Renal cortex interstitium (tissue), 11 donors: ENCODE measurements at regions not wholly inside any gene's neighbourhood (a gene's known extent, or its start where the extent isn't known, plus 50 kb on each side); places are given as distances from the start of the nearest gene placed in this dataset.

Experiments used
- DNase-seq, 11 donors: peaks; one replicate each; pipeline ENCODE4 v3.0.0-alpha.2; 2013; ENCODE audit warnings: low read depth in 9 of 11, low spot score in 4 of 11; ENCODE audit errors: extremely low read depth in 1 of 11

DNA sequence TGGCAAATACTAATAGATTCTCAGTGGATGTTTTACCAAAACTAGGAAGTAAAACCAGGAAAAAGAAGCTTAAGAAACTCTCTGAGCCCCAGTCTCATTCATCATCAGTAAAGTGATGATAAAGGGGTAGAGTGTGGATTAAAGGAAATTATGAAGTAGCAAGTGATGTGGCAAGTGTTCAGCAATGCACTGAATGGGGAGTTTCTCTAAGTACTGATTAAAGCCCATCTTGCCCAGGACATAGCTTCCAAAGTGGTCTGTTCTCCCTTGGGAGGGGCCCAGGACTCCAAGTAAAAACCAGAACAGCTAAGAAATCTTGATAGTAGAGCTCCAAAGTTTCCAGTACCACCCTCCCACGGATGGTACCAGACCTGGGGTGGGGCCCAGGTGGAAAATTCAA lies 137.3 kb downstream of the WNT5A start:
- DNase-seq = no peak

DNA sequence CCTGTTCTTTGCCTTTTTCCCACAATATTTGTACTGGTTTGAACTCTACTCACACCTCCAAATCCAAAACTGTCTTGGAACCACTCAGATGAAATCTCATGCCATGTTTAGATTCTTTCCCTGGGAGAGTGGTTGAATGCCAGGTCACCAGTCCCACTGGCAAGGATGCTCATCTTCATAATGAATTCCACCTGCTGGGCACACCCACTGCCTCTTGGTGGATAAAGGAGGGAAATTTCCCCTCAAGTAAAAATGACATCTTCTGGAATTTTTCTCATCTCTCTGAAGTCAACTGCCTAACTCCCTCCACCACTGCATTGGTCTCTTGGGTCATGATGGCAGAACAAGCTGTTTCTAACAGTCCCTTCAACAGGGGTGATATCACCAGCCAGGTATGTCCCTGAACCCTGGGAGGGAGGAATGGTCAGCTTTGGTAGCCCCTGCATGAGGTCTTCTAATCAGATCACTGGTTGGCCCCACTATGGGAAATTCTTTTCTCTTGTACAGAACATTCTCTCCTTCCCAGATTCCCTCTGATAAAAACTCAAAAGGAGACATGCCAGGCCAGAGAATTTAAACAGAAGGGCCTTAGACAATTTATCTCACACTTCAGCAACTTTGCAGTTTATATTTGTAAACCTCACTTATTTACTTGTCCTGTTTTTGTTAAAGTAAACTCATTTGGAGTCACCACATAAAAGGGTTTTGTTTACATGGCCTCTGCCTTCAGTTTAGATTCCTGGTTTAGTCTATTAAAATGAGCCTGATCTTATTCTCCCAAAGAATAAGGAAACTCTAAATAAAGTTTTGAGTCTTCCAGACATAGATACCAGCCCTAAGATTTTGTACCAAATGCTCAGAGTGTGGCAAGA lies 143.4 kb downstream of the WNT5A start:
- DNase-seq = no peak

DNA sequence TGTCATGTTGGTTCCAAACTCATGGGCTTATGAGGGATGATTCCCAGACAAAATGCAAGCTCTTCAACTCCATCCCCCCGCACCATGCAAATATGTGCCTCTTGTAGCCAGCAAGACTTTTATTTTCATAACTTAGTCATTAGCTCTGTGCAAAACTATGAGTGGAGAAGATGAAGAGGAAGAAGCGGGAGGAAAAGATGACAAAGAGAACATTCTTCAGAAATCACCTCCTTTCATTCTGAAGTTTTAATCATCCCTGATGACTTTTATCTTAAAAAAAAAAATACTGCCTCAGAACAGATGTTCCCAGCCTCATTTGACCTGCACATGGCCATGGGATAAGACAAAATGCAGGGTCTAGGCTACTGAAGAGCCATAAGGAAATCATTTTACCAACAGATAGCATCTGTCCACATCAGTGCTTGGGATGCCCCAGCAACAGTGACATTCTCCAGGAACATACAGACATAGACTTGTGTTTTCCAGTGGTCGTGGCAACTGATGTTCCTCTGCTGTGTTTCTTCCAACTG lies 145.5 kb downstream of the WNT5A start:
- DNase-seq = no peak

DNA sequence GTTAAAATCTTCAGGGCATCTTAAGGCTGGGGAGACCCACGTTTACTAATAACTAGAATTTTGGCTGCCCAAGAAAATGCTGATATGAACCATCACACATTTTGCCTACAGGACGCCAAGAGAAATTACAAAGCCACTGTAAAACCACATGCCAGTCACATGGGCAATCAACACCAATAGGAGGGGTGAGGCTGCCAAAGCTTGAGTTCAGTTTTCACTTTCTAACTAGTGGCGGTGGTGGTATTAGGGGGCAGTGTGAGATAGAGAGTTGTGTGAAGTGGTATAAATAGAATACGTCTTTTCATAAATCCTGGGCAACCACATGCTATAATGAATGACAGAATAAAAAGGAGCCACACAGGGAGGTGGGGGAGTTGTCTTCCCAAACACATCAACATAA lies 147.3 kb downstream of the WNT5A start:
- DNase-seq = no peak

DNA sequence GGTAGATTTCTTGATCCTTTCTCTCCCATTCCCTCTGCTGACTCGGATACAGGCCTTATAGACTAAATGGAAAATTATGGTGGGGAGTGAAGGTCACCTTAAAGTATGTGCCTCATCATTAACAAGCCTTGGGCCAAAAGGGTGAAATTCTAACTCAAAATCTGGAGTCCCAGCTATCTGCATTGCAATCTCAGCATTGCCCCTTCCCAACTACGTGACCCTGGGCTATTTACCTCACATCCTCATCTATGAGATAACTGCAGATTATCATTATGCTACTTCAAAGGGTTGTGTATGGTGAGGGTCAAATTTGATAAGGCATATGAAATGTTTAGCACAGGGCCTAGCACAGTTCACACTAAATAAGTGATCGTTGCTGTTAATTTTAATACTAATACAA lies 147.7 kb downstream of the WNT5A start:
- no peak for DNase-seq

DNA sequence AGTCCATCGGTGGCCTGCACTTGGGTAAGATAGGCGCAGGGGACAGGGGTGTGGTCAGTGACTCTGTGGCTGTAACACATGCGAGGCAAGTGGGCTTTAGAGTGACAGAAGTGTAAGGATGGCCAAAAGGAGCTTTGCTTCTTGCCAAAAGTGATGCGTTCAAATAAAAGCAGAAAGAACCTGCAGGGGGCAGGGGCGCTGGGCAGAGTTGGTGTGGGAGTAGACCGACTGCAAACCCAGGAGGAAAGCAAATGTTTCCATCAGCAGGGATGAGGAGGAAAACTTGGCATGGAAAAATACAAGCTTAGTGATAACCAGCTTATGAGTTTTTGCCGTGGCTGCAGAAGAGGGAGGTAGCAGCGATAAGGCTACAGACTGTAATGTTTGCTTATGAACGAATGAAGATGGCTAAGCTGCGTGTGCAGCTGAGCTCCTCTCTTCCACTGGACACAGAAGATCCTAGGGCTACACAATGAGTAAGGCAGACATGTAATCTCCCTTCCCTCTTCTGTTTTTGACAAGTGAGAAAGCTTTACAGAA lies 149.4 kb downstream of the WNT5A start:
- DNase-seq = no peak

DNA sequence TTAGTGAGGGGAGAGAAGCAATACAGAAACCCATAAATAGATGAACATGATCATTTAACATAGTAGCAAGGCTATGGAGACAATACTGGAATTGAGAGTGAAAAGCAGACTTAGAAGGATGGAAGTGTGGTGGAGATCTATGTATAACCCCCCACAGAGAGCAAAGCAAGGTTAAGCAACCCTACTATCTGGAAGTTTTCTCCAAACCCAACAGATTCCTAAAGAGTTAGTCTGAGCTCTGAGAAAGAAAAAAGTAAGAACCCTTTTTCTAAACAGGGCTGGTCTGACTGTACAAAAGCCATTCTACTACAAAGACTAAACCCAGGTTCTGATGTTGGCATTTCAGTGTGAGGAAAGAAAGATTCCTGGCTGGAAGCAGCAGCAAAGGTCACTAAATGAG lies 153.2 kb downstream of the WNT5A start:
- DNase-seq = no peak

DNA sequence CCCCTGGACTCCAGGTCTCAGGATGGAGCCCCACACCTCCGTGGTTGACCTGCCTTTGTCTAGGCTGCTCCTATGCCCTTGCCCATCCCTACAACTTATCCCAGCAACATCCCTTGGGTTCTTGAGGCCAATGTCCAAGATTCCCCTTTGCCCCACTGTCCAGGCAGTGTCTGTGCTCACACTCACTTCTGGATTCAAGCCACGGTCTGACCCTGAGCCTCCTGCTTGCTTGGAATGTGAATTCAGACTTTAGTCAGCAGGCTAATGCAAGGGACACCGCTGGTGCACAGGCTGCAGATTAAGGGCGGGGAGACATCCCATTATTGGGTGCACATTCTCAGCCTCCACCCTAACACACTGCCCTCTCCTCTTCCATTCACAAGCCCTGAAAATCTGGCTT lies 154.1 kb downstream of the WNT5A start:
- no peak for DNase-seq

DNA sequence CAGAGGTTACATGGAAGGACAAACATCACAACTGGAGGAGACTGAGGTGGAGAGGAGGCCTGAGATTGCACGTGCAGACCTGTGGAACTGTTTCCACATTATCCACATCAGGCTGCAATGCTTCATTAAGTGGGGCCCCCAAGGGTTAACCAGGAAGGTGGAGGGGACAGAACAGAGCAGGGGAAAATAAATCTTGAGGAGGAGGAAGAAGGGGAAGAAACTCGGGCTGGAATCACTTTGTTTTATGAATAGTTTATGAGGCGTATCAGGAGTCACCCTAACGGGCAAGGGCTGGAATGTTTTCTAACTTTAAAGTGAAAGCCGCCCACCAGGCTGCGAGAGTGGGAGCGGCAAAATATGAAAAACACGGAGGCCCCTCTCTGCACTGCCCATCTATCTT lies 154.9 kb downstream of the WNT5A start:
- DNase-seq = peak in 6 of 11 donors; percentile 31 to 51 (median 44)

DNA sequence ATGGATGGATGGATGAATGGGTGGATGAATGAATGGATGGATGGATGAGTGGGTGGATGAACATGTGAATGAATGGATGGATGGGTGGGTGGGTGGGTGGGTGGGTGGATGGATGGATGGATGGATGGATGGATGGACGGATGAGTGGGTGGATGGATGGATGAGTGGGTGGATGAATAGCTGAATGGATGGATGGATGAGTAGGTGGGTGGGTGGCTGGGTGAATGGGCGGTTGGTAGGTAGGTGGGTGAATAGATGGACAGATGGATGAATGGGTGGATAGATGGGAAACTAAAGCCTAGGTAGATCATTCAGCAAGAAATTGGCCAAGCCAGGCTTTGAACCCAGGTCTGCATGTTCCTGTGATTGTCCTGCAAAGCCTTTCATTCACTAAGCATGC lies 155.6 kb downstream of the WNT5A start:
- DNase-seq = no peak

DNA sequence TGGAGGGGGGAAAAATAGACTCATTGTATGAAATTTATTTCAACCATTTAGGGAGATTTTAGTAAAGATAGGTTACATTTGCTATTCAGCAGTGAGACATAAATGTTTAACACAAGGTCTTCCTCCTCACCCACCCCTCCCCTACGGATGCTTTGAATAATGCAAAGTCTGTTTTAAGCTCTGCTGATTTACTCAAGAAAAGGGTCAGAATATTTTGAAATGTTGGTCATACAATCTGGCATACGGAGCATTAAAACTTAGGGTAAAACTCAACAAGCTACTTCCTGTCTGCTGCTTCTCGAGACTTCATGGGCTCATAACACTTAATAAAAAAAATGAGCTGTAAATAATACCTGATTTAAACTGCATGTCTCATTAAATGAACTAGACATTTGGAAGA lies 156.3 kb downstream of the WNT5A start:
- DNase-seq = no peak

DNA sequence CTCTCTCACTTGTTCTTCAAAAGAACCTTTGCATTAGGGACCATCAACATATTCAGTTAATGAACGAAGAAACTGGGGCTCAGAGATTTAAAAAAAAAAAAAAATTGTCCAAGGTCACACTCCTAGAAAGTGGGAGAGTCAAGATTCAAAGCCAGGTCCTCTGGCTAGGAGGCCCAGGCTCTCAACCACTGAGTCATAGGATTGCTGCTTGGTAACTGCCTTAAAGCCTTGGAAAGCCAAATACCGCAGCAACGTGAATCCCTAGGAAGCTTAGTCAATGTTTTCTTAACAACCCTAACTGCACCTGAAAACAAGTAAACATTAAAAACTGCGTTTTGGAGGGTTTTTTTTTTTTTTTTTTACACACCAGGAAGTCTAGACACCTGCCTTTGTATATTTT lies 156.8 kb downstream of the WNT5A start:
- DNase-seq = peak in 2 of 11 donors; percentile 33 to 37

DNA sequence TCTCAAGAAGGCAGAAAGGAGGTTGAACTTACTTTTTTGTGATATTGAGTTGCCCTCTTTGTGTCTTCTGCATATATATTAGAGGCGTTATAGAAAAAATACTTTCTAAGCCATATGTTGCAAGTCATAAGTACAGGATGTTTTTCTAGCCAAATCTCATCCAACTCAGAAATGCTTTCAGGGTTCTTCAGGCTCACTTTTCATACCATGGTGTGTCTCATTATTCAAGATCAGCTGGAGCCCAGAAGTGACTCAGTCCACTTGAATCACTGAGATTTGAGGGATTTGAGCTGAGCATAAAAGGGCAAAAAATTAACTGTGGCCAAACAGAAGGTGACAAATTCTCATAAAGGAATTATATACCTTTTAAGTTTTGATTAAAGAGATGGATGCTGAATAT lies 157.3 kb downstream of the WNT5A start:
- DNase-seq = no peak

DNA sequence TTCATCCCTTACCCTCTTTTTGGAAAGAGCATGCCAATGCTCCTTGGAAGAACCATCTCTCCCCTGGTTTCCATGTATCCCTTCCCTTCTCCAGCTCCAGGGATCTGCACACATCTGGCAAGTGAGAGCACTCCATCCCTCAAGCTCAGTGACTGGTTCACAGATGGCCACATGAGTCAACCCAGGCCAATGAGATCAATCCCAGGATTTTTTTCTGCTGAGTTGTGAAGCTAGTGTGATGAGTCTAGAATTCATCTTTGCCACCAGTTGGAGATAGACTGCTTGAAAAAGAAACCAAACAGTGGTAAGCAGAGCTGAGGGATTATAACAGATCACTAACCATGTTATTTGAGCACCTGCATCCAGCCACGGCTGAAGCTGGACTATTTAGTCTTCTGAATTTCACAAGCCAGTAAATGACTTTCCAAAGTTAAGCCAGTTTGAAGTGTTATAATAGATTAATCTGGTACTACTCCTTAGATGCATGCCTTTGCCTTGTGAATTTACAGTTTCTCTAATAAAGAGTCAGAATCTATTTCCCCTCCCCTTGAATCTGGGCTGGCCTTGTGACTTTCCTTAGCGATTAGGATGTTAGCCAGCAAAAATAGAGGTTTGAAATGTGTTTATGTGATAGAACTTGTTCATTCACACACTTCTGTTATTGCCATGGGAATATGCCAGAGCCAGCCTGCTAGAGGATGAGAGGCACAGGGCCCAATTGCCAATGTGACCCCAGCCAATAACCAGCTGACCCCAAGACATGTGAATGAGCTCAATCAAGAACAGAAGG lies 159.8 kb downstream of the WNT5A start:
- no peak for DNase-seq

DNA sequence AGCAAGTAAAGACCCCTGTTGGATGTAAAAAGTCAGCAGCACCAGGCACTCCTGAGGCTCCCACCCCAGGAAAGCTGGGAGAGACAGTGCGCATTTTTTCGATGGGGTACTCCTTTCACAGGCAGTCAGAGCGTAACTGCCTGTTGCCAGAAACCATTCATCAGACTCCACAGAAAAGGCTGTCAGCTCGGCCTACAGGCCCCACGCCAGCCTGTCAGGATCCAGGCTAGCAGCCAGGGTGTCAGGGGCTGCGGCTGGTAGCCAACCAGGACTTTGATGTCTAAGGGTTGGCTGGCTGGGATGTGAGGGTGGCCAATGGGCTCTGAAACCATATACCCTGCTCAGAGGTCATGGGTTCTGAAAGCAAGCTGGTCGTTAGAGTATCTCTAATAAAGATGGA lies 164.5 kb downstream of the WNT5A start:
- DNase-seq = no peak

DNA sequence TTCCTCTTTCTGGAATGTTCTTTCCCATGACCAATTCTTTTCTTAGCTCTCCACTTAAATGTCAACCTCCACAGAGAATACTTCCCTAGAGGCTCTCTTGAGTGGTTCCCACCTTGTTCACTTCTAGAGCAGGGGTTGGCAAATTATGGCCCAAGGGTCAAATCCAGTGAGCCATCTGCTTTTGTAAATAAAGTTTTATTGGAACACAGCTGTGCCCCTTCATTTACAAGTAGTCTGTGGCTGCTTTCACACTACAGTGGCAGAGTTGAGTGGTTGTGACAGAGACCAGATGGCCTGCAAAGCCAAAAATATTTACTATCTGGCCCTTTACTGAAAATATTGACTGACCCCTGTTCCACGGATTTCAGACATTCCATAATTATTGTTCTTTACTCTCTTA lies 166.2 kb downstream of the WNT5A start:
- no peak for DNase-seq

DNA sequence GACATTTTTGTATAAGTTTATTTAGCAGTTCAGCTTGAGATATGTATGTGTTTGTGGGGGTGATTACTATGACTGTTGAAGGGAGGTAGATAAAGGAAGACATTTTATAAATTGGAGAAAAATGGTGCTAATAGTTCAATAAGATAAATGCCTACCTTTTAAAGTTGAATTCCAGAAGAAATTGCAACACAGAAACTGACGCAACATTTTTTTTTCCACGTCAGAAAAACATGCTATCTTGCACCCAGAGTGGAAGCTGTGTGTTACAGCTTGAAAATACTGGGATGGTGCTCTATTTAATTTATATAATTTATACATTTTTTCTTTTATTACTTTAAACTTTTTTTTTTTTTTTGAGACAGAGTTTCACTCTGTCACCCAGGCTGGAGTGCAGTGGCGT lies 171.7 kb downstream of the WNT5A start:
- no peak for DNase-seq

DNA sequence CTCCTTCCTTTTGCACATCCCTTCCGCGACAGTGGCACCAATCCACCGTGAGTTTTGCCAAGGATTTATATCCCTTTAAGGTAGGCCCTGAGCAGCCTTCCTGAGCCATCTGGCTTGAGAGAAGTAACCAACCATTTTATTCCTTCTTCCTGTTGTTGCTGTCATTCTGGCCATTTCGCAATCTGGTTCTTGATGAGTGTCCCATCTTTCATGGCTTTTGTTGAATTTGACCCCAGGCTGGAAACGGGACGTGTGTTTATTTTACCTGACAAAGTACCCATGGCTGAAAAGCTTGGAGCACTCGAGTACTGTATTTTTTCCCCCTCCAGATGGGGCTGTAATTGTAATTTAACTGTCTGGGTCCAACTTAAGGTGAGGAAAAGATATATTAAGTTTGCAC lies 173.4 kb downstream of the WNT5A start:
- no peak for DNase-seq

DNA sequence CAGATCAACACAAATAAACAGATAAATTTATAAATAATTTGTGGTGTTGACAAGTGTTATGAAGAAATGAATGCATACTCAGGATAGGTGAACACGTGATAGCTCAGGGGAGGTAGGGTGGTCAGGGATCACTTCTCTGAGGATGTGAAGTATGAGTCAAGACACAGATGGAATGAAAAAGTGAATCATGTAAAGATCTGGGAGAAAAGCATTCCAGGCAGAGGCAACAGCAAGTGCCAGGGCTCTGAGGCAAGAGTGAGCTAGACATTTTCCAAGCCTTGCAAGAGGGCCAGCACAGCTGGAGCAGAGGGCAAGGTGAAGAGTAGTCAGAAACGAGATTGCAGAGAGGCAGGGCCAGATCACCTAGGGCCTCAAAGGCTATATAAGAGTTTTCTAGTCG lies 177.8 kb downstream of the WNT5A start:
- no peak for DNase-seq

DNA sequence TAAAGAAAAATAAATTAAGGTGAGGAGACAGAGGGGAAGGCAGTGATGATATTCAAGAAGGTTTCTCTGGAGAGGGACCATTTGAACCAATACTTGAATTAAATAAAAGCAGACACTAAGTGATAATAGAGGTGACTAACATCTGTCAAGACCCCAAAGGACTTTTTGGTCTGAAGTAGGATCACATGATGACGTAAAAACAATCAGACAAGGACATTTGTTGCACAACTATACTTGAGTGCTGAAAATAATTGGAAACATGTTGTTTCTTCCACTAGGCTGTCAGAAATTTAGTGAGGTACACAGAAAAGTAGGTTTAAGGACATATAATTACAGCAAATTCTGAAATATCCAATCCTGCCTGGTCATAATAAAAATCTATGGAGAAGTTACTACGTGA lies 179.5 kb downstream of the WNT5A start:
- no peak for DNase-seq
